ENCODE measurements at regions not wholly inside any gene's neighbourhood (a gene's known extent, or its start where the extent isn't known, plus 50 kb on each side); places are given as distances from the start of the nearest gene placed in this dataset.
"Not testable (repeated sequence)": the region's sequence is repeated elsewhere in the genome, so short reads cannot be mapped to it uniquely, and the experiment has no call there.

- no peaks in the 10 kb centered on the region for H3K36me3 ChIP-seq (ENCODE audit: insufficient read depth, low read length)
- H2AFZ ChIP-seq (ENCODE audit: low read length): no peak overlapping the region
- no peaks in the 10 kb centered on the region for H3K27me3 ChIP-seq (ENCODE audit: insufficient read depth, low read length)
- no peak overlapping the region for H3K4me2 ChIP-seq (ENCODE audit: insufficient read depth, low read length)
- no peaks in the 10 kb centered on the region for H4K20me1 ChIP-seq (ENCODE audit: insufficient read depth, low read length)
- no peak overlapping the region for H3K27ac ChIP-seq (ENCODE audit: low read depth, low read length)
- H3K9me3 ChIP-seq (ENCODE audit: low read depth, low read length): no peaks in the 10 kb centered on the region
- H3K79me2 ChIP-seq (ENCODE audit: insufficient read depth, low read length): no peaks in the 10 kb centered on the region
- H3K4me1 ChIP-seq (ENCODE audit: insufficient read depth, low read length): no peaks in the 10 kb centered on the region
- DNase-seq (ENCODE audit: insufficient read length, low spot score, missing footprints): no peak
- TF ChIP-seq CTCF (IDR thresholded peaks at IDR 0.05; ENCODE audit: extremely low read depth, low read depth, low read length): no peak
- no peak overlapping the region for H3K4me3 ChIP-seq (ENCODE audit: insufficient read depth, low read length)
These were observed 197.3 kb upstream of the SHH start for GRCh38 chr7:156009569-156009968.

DNA sequence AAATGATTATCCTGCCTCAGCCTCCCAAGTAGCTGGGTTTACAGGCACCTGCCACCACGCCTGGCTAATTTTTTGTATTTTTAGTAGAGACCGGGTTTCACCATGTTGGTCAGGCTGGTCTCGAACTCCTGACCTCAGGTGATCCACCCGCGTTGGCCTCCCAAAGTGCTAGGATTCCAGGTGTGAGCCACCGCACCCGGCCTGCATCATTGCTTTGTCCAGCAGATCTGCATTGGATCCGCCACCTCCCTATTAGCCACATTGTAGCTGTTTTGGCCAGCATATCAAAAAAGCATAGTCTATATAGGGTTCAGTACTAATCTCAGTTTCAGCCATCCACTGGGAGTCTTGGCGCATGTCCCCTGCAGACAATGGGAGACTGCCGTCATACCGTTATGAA lies 194.6 kb upstream of the SHH start:
- not testable (repeated sequence) for H3K4me2 ChIP-seq (ENCODE audit: insufficient read depth, low read length); H3K27me3 ChIP-seq (ENCODE audit: insufficient read depth, low read length); H4K20me1 ChIP-seq (ENCODE audit: insufficient read depth, low read length); DNase-seq (ENCODE audit: insufficient read length, low spot score, missing footprints); H2AFZ ChIP-seq (ENCODE audit: low read length); H3K9me3 ChIP-seq (ENCODE audit: low read depth, low read length); H3K4me1 ChIP-seq (ENCODE audit: insufficient read depth, low read length); H3K27ac ChIP-seq (ENCODE audit: low read depth, low read length); H3K4me3 ChIP-seq (ENCODE audit: insufficient read depth, low read length); H3K79me2 ChIP-seq (ENCODE audit: insufficient read depth, low read length); H3K36me3 ChIP-seq (ENCODE audit: insufficient read depth, low read length)

- no peaks in the 10 kb centered on the region for H3K27me3 ChIP-seq (ENCODE audit: insufficient read depth, low read length)
- H3K4me2 ChIP-seq (ENCODE audit: insufficient read depth, low read length): no peak overlapping the region
- H4K20me1 ChIP-seq (ENCODE audit: insufficient read depth, low read length): no peaks in the 10 kb centered on the region
- H3K27ac ChIP-seq (ENCODE audit: low read depth, low read length): no peak overlapping the region
- no peak overlapping the region for H3K4me3 ChIP-seq (ENCODE audit: insufficient read depth, low read length)
- DNase-seq (ENCODE audit: insufficient read length, low spot score, missing footprints): no peak
- H3K9me3 ChIP-seq (ENCODE audit: low read depth, low read length): no peaks in the 10 kb centered on the region
- TF ChIP-seq CTCF (IDR thresholded peaks at IDR 0.05; ENCODE audit: extremely low read depth, low read depth, low read length): no peak
- no peak overlapping the region for H2AFZ ChIP-seq (ENCODE audit: low read length)
- no peaks in the 10 kb centered on the region for H3K36me3 ChIP-seq (ENCODE audit: insufficient read depth, low read length)
- H3K4me1 ChIP-seq (ENCODE audit: insufficient read depth, low read length): no peaks in the 10 kb centered on the region
- H3K79me2 ChIP-seq (ENCODE audit: insufficient read depth, low read length): no peaks in the 10 kb centered on the region
These were observed 193.8 kb upstream of the SHH start for GRCh38 chr7:156006024-156006423.

GRCh38 chr7:156005202-156005691 lies 193.0 kb upstream of the SHH start:
- Histone ChIP-seq H4K20me1 (ENCODE audit: insufficient read depth, low read length) (no peaks in the 10 kb centered on the region), H2AFZ (ENCODE audit: low read length) (no peak overlapping the region), H3K79me2 (ENCODE audit: insufficient read depth, low read length) (no peaks in the 10 kb centered on the region), H3K9me3 (ENCODE audit: low read depth, low read length) (no peaks in the 10 kb centered on the region), H3K36me3 (ENCODE audit: insufficient read depth, low read length) (no peaks in the 10 kb centered on the region), H3K4me1 (ENCODE audit: insufficient read depth, low read length) (no peaks in the 10 kb centered on the region), H3K27ac (ENCODE audit: low read depth, low read length) (no peak overlapping the region), H3K4me2 (ENCODE audit: insufficient read depth, low read length) (no peak overlapping the region), H3K27me3 (ENCODE audit: insufficient read depth, low read length) (no peaks in the 10 kb centered on the region), H3K4me3 (ENCODE audit: insufficient read depth, low read length) (no peak overlapping the region)
- no peak for TF ChIP-seq CTCF (IDR thresholded peaks at IDR 0.05; ENCODE audit: extremely low read depth, low read depth, low read length)
- no peak for DNase-seq (ENCODE audit: insufficient read length, low spot score, missing footprints)

All from osteoblast (primary cell).